ENCODE measurements at regions not wholly inside any gene's neighbourhood (a gene's known extent, or its start where the extent isn't known, plus 50 kb on each side); places are given as distances from the start of the nearest gene placed in this dataset.

DNA sequence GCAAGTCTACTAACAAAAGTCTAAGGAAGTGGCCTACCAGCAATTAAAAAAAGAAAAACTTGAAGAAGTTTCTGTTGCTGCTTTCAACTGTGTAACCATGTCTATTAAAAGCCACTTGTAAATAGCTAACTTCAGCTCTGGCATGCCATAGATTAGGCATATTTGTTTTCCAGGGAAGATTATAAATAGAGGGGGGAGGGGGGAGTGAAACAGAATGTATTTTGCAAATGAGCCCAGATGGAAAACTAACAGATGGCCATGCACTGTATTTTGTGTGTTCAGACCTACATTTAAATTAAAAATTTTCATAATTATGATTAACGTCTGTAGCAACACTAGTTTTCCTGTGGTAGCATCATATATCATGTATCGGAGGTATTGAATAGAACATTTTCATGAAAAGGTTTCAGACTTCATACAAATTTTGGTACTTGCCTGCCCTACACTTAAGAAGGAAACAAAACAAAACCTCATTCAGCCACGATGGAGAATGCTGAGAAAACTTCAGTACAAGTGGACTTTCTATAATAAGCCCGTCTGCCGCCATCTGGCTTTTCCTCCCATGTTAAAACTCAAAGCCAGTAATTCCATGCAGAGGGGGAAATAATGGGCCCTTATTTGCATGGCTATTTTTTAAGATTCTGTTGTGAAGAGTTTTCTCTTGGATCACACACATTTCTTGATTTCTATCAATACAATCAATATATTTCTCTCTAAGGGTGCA lies 220.4 kb upstream of the SMARCA2 start:
- ATAC-seq = no peak
- TF ChIP-seq SRF (IDR thresholded peaks at IDR 0.05; ENCODE audit: low read depth) = no peak
- no peak for TF ChIP-seq POLR2A (IDR thresholded peaks at IDR 0.05; ENCODE audit: borderline replicate concordance, extremely low read depth, insufficient read depth, insufficient read length)
- TF ChIP-seq JUND (IDR thresholded peaks at IDR 0.05) = no peak
- TF ChIP-seq CBX3 (IDR thresholded peaks at IDR 0.05; ENCODE audit: low read depth) = no peak
- no peak for TF ChIP-seq ELF1 (IDR thresholded peaks at IDR 0.05; ENCODE audit: borderline replicate concordance, low read depth)

DNA sequence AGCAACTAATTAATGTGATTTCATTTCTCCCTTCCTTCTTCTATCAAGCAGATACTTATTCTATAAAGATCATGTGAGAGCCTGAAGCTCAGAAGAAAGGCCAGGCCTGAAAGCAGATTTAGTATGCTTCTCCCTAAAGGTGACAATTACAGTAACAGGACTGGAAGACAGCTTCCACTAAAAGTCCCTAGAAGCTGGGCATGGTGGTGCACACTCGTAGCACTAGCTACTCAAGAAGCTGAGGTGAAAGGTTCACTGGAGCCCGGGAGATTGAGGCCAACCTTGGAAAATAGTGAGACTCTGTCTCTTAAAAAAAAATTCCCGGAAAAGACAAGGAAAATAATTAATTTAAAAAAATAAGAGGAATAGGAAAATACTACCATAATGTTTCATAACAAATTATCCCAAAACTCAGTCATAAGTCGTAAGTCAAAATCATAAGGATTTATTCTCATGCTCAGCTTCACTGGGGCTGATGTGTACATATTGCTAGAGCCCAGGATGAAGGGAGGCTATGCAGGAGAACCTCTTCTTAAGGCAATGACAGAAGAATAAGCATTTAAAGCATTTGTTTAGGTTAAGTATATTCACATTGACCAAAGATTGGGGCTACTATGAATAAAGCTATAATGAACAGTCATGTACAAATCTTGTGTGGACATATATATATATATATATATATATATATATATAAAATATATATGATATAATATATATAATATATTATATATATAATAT lies 210.8 kb upstream of the SMARCA2 start:
- Histone ChIP-seq H3K79me2 (ENCODE audit: insufficient read depth, low read length) (no peaks in the 10 kb centered on the region), H3K27ac (ENCODE audit: low read depth, low read length) (no peak overlapping the region), H3K9me2 (ENCODE audit: insufficient read depth) (no peaks in the 10 kb centered on the region), H3K4me3 (replicated peaks in 1 of 2; ENCODE audit: low read depth in 1 of 2, low read length in 2 of 2) (no peak overlapping the region), H3K9me3 (ENCODE audit: control insufficient read depth in 1 of 2, insufficient read depth in 1 of 2, low read depth in 1 of 2, low read length in 2 of 2) (no peaks in the 10 kb centered on the region; a peak in 1 of 4 replicates), H3K4me2 (ENCODE audit: low read length) (no peak overlapping the region), H3K4me1 (ENCODE audit: control insufficient read depth in 1 of 2, insufficient read depth in 2 of 2, low read length in 2 of 2) (no peaks in the 10 kb centered on the region), H3K36me3 (ENCODE audit: control insufficient read depth in 1 of 2, insufficient read depth in 2 of 2, low read length in 2 of 2) (no peaks in the 10 kb centered on the region), H3K9ac (ENCODE audit: low read length) (no peak overlapping the region), H4K20me1 (ENCODE audit: insufficient read depth) (no peaks in the 10 kb centered on the region), H2AFZ (ENCODE audit: low read depth, low read length, poor library complexity, severe bottlenecking) (no peak overlapping the region), H3K27me3 (ENCODE audit: insufficient read depth, low read length) (no peaks in the 10 kb centered on the region)
- no TSS peak for BruUV-seq (replicated peaks)
- DNase-seq (ENCODE audit: low read depth, low spot score) = no peak
- ATAC-seq = no peak
- intact Hi-C loops (cut with micrococcal nuclease) = no loop called here
- POLR2A ChIA-PET = no interaction called here
- RAD21 ChIA-PET (ENCODE audit: low non-redundant PET in 1 of 2, low total read pairs in 2 of 2, uncharacterized antibody in 2 of 2, unreplicated experiment in 2 of 2) = no interaction called here
- CTCF ChIA-PET = no interaction called here
- TF ChIP-seq SP1 (IDR thresholded peaks at IDR 0.05; ENCODE audit: low read depth) (no peak), ZFX (IDR thresholded peaks at IDR 0.05) (no peak), EGR1 (IDR thresholded peaks at IDR 0.05; ENCODE audit: low read depth) (no peak), CEBPB (IDR thresholded peaks at IDR 0.05; ENCODE audit: low read depth) (no peak), ELF1 (IDR thresholded peaks at IDR 0.05; ENCODE audit: borderline replicate concordance, low read depth) (no peak), YY1 (IDR thresholded peaks at IDR 0.05; ENCODE audit: extremely low read depth, insufficient replicate concordance, low read depth, low read length) (no peak), FOSL1 (IDR thresholded peaks at IDR 0.05; ENCODE audit: low read depth) (no peak), POLR2A (IDR thresholded peaks at IDR 0.05; ENCODE audit: borderline replicate concordance, extremely low read depth, insufficient read depth, insufficient read length) (no peak), JUND (IDR thresholded peaks at IDR 0.05) (no peak), EZH2 (IDR thresholded peaks at IDR 0.05) (no peak)
- TF ChIP-seq, protein P1, sequence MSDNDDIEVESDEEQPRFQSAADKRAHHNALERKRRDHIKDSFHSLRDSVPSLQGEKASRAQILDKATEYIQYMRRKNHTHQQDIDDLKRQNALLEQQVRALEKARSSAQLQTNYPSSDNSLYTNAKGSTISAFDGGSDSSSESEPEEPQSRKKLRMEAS (IDR thresholded peaks at IDR 0.05) = no peak
- TF ChIP-seq, protein P2, sequence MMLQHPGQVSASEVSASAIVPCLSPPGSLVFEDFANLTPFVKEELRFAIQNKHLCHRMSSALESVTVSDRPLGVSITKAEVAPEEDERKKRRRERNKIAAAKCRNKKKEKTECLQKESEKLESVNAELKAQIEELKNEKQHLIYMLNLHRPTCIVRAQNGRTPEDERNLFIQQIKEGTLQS (IDR thresholded peaks at IDR 0.05) = no peak
- TF ChIP-seq, protein P3, sequence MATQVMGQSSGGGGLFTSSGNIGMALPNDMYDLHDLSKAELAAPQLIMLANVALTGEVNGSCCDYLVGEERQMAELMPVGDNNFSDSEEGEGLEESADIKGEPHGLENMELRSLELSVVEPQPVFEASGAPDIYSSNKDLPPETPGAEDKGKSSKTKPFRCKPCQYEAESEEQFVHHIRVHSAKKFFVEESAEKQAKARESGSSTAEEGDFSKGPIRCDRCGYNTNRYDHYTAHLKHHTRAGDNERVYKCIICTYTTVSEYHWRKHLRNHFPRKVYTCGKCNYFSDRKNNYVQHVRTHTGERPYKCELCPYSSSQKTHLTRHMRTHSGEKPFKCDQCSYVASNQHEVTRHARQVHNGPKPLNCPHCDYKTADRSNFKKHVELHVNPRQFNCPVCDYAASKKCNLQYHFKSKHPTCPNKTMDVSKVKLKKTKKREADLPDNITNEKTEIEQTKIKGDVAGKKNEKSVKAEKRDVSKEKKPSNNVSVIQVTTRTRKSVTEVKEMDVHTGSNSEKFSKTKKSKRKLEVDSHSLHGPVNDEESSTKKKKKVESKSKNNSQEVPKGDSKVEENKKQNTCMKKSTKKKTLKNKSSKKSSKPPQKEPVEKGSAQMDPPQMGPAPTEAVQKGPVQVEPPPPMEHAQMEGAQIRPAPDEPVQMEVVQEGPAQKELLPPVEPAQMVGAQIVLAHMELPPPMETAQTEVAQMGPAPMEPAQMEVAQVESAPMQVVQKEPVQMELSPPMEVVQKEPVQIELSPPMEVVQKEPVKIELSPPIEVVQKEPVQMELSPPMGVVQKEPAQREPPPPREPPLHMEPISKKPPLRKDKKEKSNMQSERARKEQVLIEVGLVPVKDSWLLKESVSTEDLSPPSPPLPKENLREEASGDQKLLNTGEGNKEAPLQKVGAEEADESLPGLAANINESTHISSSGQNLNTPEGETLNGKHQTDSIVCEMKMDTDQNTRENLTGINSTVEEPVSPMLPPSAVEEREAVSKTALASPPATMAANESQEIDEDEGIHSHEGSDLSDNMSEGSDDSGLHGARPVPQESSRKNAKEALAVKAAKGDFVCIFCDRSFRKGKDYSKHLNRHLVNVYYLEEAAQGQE (IDR thresholded peaks at IDR 0.05; ENCODE audit: low read depth) = no peak

More for the DNA sequence above, 220.4 kb upstream of the SMARCA2 start:
- no peak overlapping the region for H3K4me3 ChIP-seq (replicated peaks in 1 of 2; ENCODE audit: low read depth in 1 of 2, low read length in 2 of 2)
- no peak for DNase-seq (ENCODE audit: low read depth, low spot score)
- BruUV-seq (replicated peaks) = no TSS peak
- H3K36me3 ChIP-seq (ENCODE audit: control insufficient read depth in 1 of 2, insufficient read depth in 2 of 2, low read length in 2 of 2) = no peaks in the 10 kb centered on the region
- RAD21 ChIA-PET (ENCODE audit: low non-redundant PET in 1 of 2, low total read pairs in 2 of 2, uncharacterized antibody in 2 of 2, unreplicated experiment in 2 of 2) = no interaction called here
- intact Hi-C loops (cut with micrococcal nuclease) = no loop called here
- H3K79me2 ChIP-seq (ENCODE audit: insufficient read depth, low read length) = no peaks in the 10 kb centered on the region
- H3K4me1 ChIP-seq (ENCODE audit: control insufficient read depth in 1 of 2, insufficient read depth in 2 of 2, low read length in 2 of 2) = no peaks in the 10 kb centered on the region
- H3K27ac ChIP-seq (ENCODE audit: low read depth, low read length) = no peak overlapping the region
- H3K4me2 ChIP-seq (ENCODE audit: low read length) = no peak overlapping the region
- CTCF ChIA-PET = no interaction called here
- no peaks in the 10 kb centered on the region for H3K27me3 ChIP-seq (ENCODE audit: insufficient read depth, low read length)
- 0 out of 4 replicates have a peak, but pooled peaks cover 0 to 3% of the 10 kb centered on the region in 2 experiments for H3K9me3 ChIP-seq (ENCODE audit: control insufficient read depth in 1 of 2, insufficient read depth in 1 of 2, low read depth in 1 of 2, low read length in 2 of 2)
- no peak overlapping the region for H3K9ac ChIP-seq (ENCODE audit: low read length)
- no peaks in the 10 kb centered on the region for H3K9me2 ChIP-seq (ENCODE audit: insufficient read depth)
- H4K20me1 ChIP-seq (ENCODE audit: insufficient read depth) = no peaks in the 10 kb centered on the region
- POLR2A ChIA-PET = no interaction called here
- no peak overlapping the region for H2AFZ ChIP-seq (ENCODE audit: low read depth, low read length, poor library complexity, severe bottlenecking)

Data from HCT116 (cell line).